Spleen (tissue), 11 donors: ENCODE measurements at regions not wholly inside any gene's neighbourhood (a gene's known extent, or its start where the extent isn't known, plus 50 kb on each side); places are given as distances from the start of the nearest gene placed in this dataset.
"Not testable (repeated sequence)": the region's sequence is repeated elsewhere in the genome, so short reads cannot be mapped to it uniquely, and the experiment has no call there.

Experiments
- DNase-seq: peaks from one replicate; pipeline ENCODE4 v3.0.0-alpha.2; 2020
- H3K27ac ChIP-seq, 8 donors: fragments of 200-600 bp; sonication (generic) in 7 of 8; 1 replicate in 4 of 8; 2 replicates in 4 of 8; pipeline versions ENCODE4 v1.5.0 to v1.8.0; 2016 to 2021; ENCODE audit warnings: inconsistent platforms in 4 of 8, mild to moderate bottlenecking in 4 of 8, moderate library complexity in 1 of 8
- H3K27me3 ChIP-seq, 7 donors: fragments of 200-600 bp; sonication (generic) in 6 of 7; replicated peaks in 1 of 7; 1 replicate in 4 of 7; 2 replicates in 3 of 7; pipeline versions ENCODE4 v1.5.0 to v1.8.0; 2016 to 2021; ENCODE audit warnings: inconsistent platforms in 3 of 7, mild to moderate bottlenecking in 1 of 7
- H3K36me3 ChIP-seq, 6 donors: fragments of 200-600 bp; sonication (generic) in 5 of 6; 1 replicate in 4 of 6; 2 replicates in 2 of 6; pipeline versions ENCODE4 v1.5.0 to v1.8.0; 2016 to 2021; ENCODE audit warnings: inconsistent platforms in 2 of 6
- H3K4me1 ChIP-seq, 6 donors: fragments of 200-600 bp; sonication (generic) in 5 of 6; 1 replicate in 3 of 6; 2 replicates in 3 of 6; pipeline versions ENCODE4 v1.5.0 to v1.8.0; 2016 to 2021; ENCODE audit warnings: inconsistent platforms in 3 of 6
- H3K4me3 ChIP-seq, 8 donors: fragments of 200-600 bp; sonication (generic) in 7 of 8; 1 replicate in 4 of 8; 2 replicates in 4 of 8; pipeline versions ENCODE4 v1.5.0 to v1.8.0; 2016 to 2021; ENCODE audit warnings: inconsistent platforms in 4 of 8, mild to moderate bottlenecking in 4 of 8, moderate library complexity in 2 of 8
- H3K9me3 ChIP-seq, 8 donors: fragments of 200-600 bp; sonication (generic) in 7 of 8; 1 replicate in 4 of 8; 2 replicates in 4 of 8; pipeline versions ENCODE4 v1.5.0 to v1.8.0; 2016 to 2021; ENCODE audit warnings: inconsistent platforms in 4 of 8
- CTCF ChIP-seq, 11 experiments: fragments of 200-600 bp in 7 of 11; fragments of 450-650 bp in 4 of 11; sonication (generic) in 4 of 11; IDR thresholded peaks in 8 of 11; conservative IDR thresholded peaks in 3 of 11; 1 replicate in 7 of 11; 2 replicates in 4 of 11; pipeline versions ENCODE4 v1.4.0 to v1.8.0; 2016 to 2021; ENCODE audit warnings: antibody characterized with exemption in 11 of 11, inconsistent platforms in 4 of 11, mild to moderate bottlenecking in 1 of 11
- POLR2A ChIP-seq, 3 donors: fragments of 450-650 bp; IDR thresholded peaks; one replicate each; pipeline ENCODE4 v1.5.1; 2017; ENCODE audit warnings: antibody characterized with exemption in 3 of 3, mild to moderate bottlenecking in 1 of 3
- POLR2AphosphoS5 ChIP-seq, 3 donors: sonication (generic); formaldehyde crosslinking; IDR thresholded peaks; one replicate each; pipeline ENCODE4 v1.5.1; 2017; ENCODE audit warnings: antibody characterized with exemption in 3 of 3
- WGBS, 5 donors: extraction: QIAGEN DNeasy Blood & Tissue Kit in 3 of 5; methylation state at CpG; one replicate each; pipeline versions ENCODE4 v1.1.5 to v1.1.7; 2013 to 2018; 5-methylcytosine and 5-hydroxymethylcytosine counted together
- intact Hi-C: fragments of 100-400 bp; cut with DNase I; formaldehyde crosslinking; loops from one replicate; pipeline ENCODE4 v1.15.0; 2023; ENCODE audit warnings: low total_unique reads
- donor health status: healthy with polysubstance abuse.
- donor health status: DM: no; HTN: no; CAD: no; lungs with moderate emphysema.
- donor health status: DM: no; HTN: no; CAD: no.
- donor health status: Bipolar disorder and iron deficiency.
- donor health status: healthy.
- donor health status: DM: no; HTN: no; CAD: no.
- donor health status: DM: yes; HTN: yes; CAD: no.

GRCh38 chrX:52265713-52266112 is 81.0 kb downstream of the MAGED4 start:
- Histone ChIP-seq H3K4me1 (peaks cover 4 to 14% (median 7%) of the 10 kb centered on the region in 6 donors), H3K36me3 (no peaks in the 10 kb centered on the region), H3K27me3 (peaks cover 0 to 3% (median 0%) of the 10 kb centered on the region in 7 donors), H3K9me3 (no peaks in the 10 kb centered on the region), H3K27ac (no peak overlapping the region), H3K4me3 (no peak overlapping the region)
- intact Hi-C loops = no loop called here
- DNase-seq = no peak
- no peak for TF ChIP-seq CTCF (IDR thresholded peaks at IDR 0.05 in 8 of 11, conservative IDR thresholded peaks at IDR 0.05 in 3 of 11)
- no peak for TF ChIP-seq POLR2A (IDR thresholded peaks at IDR 0.05)
- no peak for TF ChIP-seq POLR2AphosphoS5 (IDR thresholded peaks at IDR 0.05)
- 54 to 81% (median 79%) methylated on average over 4 of the region's 4 CpGs for WGBS, 5 donors

DNA sequence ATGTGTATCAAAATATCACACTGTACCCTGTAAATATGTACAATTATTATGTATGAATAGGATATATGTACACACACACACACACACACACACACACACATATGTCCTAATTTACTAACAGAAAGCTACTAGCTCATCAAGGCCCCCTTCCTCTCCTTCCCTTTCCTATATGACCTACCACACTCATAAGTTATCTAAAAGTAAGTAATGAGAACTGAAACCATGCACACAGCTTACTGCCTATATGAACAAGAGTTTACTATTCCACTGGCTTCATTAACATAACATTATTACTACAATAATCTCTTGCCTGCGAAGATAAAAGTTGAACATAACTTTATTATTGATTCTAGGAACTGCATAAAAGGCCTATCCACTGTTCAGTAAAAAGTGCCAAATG is 83.8 kb downstream of the MAGED4 start:
- H3K36me3 ChIP-seq, H3K4me1 ChIP-seq, H3K27ac ChIP-seq, H3K4me3 ChIP-seq, DNase-seq, intact Hi-C loops, H3K27me3 ChIP-seq, H3K9me3 ChIP-seq: not testable (repeated sequence)
- 71 to 92% (median 73%) methylated on average over 1 of the region's 1 CpG for WGBS, 5 donors

- no peak for DNase-seq
- Histone ChIP-seq H3K9me3 (no peaks in the 10 kb centered on the region), H3K4me1 (no peaks in the 10 kb centered on the region), H3K27me3 (peaks cover 0 to 5% (median 0%) of the 10 kb centered on the region in 7 donors), H3K36me3 (no peaks in the 10 kb centered on the region), H3K4me3 (no peak overlapping the region), H3K27ac (no peak overlapping the region)
- 26 to 51% (median 31%) methylated on average over 4 of the region's 4 CpGs for WGBS, 5 donors
- no peak for TF ChIP-seq CTCF (IDR thresholded peaks at IDR 0.05 in 8 of 11, conservative IDR thresholded peaks at IDR 0.05 in 3 of 11)
- TF ChIP-seq POLR2AphosphoS5 (IDR thresholded peaks at IDR 0.05) = no peak
- no peak for TF ChIP-seq POLR2A (IDR thresholded peaks at IDR 0.05)
- intact Hi-C loops = no loop called here
These were observed 85.9 kb downstream of the MAGED4 start for GRCh38 chrX:52270453-52271116.

DNA sequence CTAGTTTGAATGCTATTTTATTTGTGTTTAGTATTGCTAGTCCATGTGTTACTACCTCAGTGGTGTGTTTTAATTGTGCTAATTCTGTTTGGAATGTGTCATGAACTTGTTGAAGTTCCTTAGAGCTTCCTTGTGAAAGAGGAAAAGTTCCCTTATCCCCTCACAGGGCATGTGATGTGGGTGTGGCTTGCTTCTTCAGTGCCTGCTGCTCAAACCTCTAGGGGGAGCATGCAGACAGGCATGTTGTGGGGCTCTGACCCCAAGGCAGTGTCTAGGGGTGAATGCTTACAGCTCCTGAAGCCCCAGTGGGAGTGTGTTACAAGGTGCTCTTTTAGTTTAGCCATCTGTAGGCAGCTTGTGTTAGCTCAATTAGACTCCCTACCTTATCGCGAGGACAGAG is 86.5 kb downstream of the MAGED4 start:
- peaks cover 0 to 6% (median 0%) of the 10 kb centered on the region in 7 donors for H3K27me3 ChIP-seq
- DNase-seq = no peak
- H3K4me3 ChIP-seq = no peak overlapping the region
- no peak overlapping the region for H3K27ac ChIP-seq
- intact Hi-C loops = no loop called here
- H3K9me3 ChIP-seq = no peaks in the 10 kb centered on the region
- TF ChIP-seq POLR2A (IDR thresholded peaks at IDR 0.05) = no peak
- TF ChIP-seq CTCF (IDR thresholded peaks at IDR 0.05 in 8 of 11, conservative IDR thresholded peaks at IDR 0.05 in 3 of 11) = peak in 2 of 11 experiments; percentile 23 to 27
- TF ChIP-seq POLR2AphosphoS5 (IDR thresholded peaks at IDR 0.05) = no peak
- H3K36me3 ChIP-seq = no peaks in the 10 kb centered on the region
- 43 to 67% (median 56%) methylated on average over 2 of the region's 2 CpGs; no CpG with 5 or more reads in 1 of the 5 donors for WGBS, 5 donors
- no peaks in the 10 kb centered on the region for H3K4me1 ChIP-seq
